Upper lobe of left lung (tissue), 4 donors: ENCODE measurements at regions not wholly inside any gene's neighbourhood (a gene's known extent, or its start where the extent isn't known, plus 50 kb on each side); places are given as distances from the start of the nearest gene placed in this dataset.

ENCODE experiments used
- CTCF ChIP-seq, 6 experiments: fragments of 450-650 bp in 4 of 6; fragments of 200-600 bp in 2 of 6; sonication (generic) in 2 of 6; IDR thresholded peaks; one replicate each; pipeline ENCODE4 v1.5.1; 2016 to 2019; ENCODE audit warnings: antibody characterized with exemption in 6 of 6
- POLR2A ChIP-seq, 4 donors: fragments of 450-650 bp; IDR thresholded peaks; one replicate each; pipeline ENCODE4 v1.5.1; 2016 to 2017; ENCODE audit warnings: antibody characterized with exemption in 4 of 4, mild to moderate bottlenecking in 2 of 4

GRCh38 chr11:69890476-69890875 is 71.3 kb upstream of the FGF3 start:
- TF ChIP-seq POLR2A (IDR thresholded peaks at IDR 0.05) (no peak), CTCF (IDR thresholded peaks at IDR 0.05) (no peak)
